Glomerular visceral epithelial cell (primary cell): ENCODE measurements at regions not wholly inside any gene's neighbourhood (a gene's known extent, or its start where the extent isn't known, plus 50 kb on each side); places are given as distances from the start of the nearest gene placed in this dataset.

Experiments used
- DNase-seq: peaks from one replicate; pipeline ENCODE4 v3.0.0-alpha.2; 2016; ENCODE audit errors: extremely low spot score

GRCh38 chr13:99893567-99893966 lies 78.0 kb downstream of the ZIC5 start:
- no peak for DNase-seq

DNA sequence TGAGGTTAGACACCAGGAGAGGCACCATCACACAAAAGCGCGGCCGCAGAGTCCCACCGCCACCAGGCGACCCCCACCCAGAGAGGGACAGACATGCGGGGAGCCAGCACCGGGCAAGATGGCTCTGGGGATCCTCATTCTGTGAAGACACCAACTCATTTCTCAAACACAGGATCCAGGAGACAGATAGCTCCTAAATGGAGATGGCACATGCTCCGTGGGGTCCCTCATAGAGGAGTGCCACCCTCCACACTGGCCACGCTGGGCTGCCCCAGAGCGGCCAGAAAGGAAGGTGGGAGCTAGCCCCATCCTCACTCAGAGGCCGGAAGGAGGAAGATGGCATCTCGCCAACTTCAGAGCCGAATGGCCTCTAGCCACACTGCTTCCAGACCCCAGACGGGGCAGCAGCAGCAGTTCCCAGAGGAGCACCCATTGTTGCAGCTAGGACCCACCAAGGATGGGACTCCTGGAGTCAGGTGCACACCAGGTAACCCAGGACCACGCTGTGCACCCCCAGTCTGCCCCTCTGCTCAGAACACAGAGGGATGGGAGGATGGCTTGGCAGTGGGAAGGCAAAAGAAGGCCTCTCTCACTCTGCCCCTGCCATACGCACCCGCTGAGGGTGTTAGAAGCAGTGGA lies 78.6 kb downstream of the ZIC5 start:
- DNase-seq: no peak

GRCh38 chr13:99892196-99892613 lies 79.4 kb downstream of the ZIC5 start:
- DNase-seq: no peak

- no peak for DNase-seq
These were observed 84.9 kb downstream of the ZIC5 start for GRCh38 chr13:99886706-99887105.

DNA sequence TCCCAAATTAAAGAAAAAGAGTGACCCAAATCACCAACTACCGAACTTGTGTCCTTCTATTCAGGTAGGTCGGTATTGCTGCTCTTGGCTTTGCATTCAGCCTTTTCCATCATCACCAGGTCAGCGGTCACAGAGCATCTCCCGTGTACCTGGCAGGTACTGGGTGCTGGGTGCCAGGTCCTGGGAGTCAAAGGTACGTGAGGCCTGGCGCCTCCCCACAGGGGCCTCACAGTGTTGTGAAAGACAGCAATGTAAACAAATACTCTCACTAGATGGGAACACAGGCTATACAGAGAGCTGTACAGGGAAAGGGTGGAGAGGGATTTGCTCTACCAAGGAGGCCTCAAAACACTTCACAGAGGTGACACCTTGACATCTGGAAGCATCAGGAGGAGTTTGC lies 86.7 kb downstream of the ZIC5 start:
- no peak for DNase-seq

- no peak for DNase-seq
These were observed 87.8 kb downstream of the ZIC5 start for GRCh38 chr13:99883805-99884204.

DNA sequence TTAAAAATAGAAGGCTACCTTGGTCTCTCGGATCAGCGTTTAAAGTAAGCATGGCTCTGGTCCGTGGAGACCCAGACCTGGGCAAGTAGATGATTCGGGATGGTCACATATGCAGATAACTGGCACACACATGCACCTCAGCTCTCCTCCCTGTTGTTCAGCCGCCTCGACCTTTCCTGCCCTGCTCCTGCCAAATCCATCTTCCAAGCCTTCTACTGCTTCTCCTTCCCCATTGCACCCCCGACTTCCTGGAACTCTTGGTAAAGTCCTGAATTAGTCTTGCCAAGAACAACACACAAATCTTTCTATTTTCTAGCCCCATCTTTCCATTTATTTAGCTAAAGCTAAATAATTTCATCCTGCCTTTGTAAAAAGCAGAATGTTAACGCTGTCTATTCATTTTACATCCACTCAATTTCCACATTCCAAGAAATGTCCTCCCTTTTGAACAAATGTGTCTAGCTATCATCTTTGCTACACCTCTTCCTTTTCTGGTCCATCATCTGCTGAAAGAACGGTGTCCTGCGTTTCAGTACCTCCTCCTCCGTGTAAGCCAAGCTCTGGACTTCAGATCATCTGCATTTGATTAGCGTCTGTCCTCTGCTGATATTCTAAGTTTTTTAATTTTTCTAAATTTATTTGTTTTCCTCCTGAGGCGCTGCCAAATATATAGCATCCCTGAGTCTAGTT lies 92.5 kb downstream of the ZIC5 start:
- DNase-seq: no peak

- no peak for DNase-seq
These were observed 94.9 kb downstream of the ZIC5 start for GRCh38 chr13:99876651-99877050.

DNA sequence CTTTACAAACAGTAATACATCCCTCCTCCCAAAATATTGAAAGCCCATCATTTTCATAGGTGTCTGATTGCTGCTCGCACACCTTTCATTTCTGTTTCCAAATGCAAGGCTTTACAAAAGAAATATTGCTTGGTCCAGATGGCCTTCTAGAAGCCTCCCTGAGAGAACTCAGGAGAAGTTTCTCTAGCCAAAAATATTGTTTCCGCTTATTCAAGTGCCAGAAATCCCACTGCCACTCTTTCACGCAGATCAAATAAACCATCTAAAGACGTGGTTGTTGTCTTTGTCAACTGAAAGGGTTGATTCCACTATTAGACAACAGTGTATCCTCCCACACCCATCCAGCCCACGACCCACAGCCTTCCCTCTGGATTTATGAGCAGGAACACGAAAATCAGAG lies 96.2 kb downstream of the ZIC5 start:
- no peak for DNase-seq

DNA sequence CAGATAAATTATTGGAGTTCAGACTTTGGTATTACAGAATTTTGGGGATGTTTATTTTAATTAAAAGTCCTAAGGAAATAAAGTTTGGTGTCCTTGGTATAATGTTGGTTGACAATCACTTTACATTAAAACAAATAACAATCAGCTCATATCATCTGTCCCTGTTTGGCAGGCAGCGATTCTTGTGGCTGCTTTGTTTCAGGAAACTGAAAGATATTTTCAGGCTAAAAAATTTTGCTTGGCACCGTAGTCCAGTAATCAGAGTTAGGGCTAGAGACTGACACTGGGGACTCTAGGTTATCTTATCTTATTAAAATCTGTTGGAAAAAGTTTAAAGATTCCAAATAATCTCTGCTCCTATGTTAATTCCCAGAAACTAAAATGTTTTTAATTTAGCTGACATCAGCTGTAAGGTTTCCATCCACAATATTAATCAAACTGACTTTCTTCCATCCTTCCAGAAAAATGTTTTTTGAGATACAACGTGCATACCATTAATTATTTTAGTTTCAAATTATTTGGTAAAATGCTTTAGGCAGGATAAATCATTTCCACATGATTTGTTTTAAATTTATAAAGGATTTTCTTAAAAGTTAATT lies 97.6 kb downstream of the ZIC5 start:
- no peak for DNase-seq

DNA sequence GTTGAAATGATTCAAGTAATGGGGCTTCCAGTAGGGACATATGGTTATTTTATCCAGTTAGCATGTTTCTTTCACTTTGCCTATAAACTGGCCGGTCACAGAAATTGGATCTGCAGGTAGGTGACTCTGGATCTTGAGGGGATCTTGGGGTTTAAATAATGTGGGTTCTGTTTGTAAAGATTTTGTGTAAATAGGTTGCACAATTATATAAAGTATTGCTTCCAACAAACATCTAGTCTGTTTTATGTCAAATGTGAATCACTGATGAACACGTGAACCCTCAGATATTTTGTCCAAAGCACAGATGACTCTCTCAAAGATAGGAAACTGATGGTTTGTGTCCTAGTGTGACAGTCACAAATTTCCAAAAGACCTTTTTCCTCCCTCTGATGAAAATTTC lies 98.4 kb downstream of the ZIC5 start:
- no peak for DNase-seq

DNA sequence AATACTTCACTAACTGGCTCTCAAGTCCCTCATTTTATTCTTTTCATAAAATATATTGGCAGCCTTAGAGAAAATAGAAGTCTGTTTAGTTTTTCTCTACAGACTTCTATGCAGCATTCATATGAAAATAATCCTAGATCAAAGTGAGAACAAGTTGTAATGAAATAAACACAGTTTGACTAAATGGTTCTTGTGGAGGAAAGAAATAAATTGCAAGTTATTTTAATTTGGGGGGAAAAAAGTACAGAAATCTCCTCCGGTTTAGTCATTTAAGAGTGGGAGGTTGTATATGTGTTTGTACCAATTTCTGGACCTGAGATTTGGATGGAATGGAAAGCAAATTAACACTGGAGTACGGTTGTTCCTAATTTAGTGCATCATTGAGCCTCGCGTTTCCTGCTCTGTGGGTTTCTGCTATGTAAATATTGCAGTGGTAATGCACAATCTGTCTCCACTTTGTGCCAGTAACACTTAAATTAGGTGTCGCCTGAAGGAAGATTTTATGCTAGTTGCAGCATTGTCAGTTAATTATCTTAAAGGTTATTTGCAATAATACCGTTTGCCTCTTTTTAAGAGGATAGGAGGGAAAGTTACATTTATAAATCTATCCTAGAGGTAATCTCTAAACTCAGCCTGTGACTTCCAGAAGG lies 100.2 kb downstream of the ZIC5 start:
- DNase-seq: no peak

DNA sequence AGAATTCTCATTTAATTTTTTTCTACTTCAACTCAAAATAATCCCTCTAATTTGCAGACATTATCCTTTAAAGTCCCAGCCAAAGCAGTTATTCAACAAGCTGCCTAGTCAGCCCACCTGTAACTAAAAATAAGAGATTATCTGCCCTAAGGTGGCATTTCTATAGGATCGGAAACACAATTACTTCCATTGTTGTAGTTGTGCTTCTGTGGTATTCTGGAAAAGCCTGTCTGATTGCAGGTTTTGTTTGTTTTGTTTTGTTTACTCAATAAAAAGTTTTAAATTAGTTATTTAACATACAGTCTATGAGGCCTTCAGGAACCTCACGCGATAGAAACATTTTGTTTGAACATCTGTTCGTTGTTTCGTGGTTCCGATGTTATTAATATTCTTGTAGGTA lies 101.0 kb downstream of the ZIC5 start:
- no peak for DNase-seq

DNA sequence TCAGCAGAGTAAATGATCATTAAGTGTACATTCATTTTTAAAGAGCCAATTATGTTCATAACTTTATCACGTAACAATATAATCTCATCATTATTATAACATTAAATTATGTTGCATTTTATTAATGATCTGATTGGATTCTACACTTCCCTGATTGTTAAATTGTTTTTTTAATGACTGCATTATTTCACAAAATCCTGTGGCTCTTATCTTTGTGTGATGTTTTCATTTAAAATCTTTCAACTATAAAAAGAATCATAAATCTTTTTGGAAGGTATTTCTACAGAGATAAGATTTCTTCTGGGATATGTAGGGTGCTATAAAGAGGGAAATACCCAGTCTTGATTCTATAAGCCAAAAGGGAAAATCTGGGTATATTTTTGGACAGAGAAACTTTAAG lies 101.7 kb downstream of the ZIC5 start:
- DNase-seq: no peak

- no peak for DNase-seq
These were observed 102.8 kb downstream of the ZIC5 start for GRCh38 chr13:99868767-99869166.

GRCh38 chr13:99867535-99868257 lies 103.9 kb downstream of the ZIC5 start:
- DNase-seq: no peak

- DNase-seq: no peak
These were observed 104.8 kb downstream of the ZIC5 start for GRCh38 chr13:99866781-99867180.

DNA sequence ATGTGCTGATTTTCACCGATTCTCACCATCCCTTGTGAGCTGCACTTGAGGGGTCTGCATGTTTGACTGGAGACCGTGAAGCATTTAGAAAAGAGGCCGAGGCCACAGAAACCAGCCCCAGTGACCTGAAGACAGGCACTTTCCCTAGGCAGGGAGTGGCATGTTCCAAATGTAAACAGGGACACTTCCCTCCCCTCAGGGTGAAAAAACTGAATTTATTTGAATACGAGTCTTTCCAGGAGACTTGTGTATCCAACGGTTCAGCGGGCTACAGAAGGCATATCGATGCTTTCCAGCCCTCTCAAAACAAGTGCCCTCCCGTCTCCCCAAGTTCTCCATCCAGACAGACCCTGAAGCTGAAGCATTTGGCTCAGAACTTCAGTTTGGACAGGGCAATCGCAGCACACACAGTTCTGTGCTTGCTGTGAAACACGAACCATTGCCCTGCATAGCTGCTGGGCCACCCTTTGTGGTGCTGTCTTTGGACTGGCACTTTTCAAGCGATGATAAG lies 106.1 kb downstream of the ZIC5 start:
- DNase-seq: no peak

DNA sequence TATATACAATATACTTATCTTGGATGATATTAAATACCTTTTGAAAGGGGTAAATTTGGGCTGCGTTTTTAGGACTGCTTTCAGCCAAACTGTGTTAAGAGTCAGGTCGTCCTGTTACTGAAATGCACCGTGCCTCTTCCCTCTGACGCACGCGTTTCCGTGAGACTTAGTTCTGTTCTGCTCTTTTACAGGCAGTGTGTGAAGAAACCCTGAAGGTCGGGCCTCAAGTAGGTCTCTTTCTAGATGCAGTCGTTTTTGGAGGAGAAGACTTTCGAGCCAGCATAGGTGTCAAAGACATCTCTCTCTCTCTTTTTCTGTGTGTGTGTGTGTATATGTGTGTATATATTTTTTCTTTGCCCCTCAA lies 107.0 kb downstream of the ZIC5 start:
- DNase-seq: no peak

GRCh38 chr13:99863789-99864626 lies 107.6 kb downstream of the ZIC5 start:
- DNase-seq: no peak

DNA sequence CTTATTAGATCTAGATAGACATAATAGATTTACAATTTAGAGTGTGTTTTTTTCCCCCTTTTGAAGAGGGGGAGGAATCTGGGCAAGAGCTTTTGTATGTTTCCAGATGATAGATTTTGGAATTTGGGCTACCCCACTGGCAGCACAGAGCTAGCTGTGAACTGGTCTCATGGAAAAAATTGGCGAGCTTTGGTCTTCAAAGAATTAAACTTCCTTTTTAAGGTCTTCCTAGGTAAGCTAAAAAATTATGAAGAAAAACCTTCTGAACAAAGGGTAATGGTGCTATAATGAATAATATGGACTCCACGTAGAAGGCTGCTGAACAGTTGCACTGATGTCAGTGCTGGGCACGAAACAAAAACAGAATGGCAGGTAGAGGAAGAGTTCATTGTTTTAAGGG lies 109.3 kb downstream of the ZIC5 start:
- no peak for DNase-seq
